ENCODE measurements at regions not wholly inside any gene's neighbourhood (a gene's known extent, or its start where the extent isn't known, plus 50 kb on each side); places are given as distances from the start of the nearest gene placed in this dataset.

GRCh38 chrX:63282077-63282476 is 69.1 kb downstream of the SPIN4 start:
- no peak for TF ChIP-seq CTCF (IDR thresholded peaks at IDR 0.05)
- TF ChIP-seq EZH2 (IDR thresholded peaks at IDR 0.05): no peak
